Activated naive CD4-positive, alpha-beta T cell treated with anti-CD3 and anti-CD28 coated beads, Interleukin-2, amount 10 ng/mL, durations not matched to agents 7 days and 5 days (primary cell): ENCODE measurements at regions not wholly inside any gene's neighbourhood (a gene's known extent, or its start where the extent isn't known, plus 50 kb on each side); places are given as distances from the start of the nearest gene placed in this dataset.

Experiments used
- CTCF ChIA-PET: fragments of 350-600 bp; sonication (Branson Sonifier 250); formaldehyde crosslinking; loops from one replicate; lab custom pipeline; 2021; ENCODE audit warnings: antibody characterized with exemption; lab: Charles Lee
- DNase-seq: peaks from one replicate; pipeline ENCODE4 v3.0.0-alpha.2; 2020
- H3K27ac Mint-ChIP-seq: one replicate; pipeline ENCODE4 v1.8.0; 2021; ENCODE audit warnings: mild to moderate bottlenecking, moderate library complexity, mixed read lengths
- H3K27me3 Mint-ChIP-seq: one replicate; pipeline ENCODE4 v1.8.0; 2021; ENCODE audit warnings: mild to moderate bottlenecking, mixed read lengths
- H3K36me3 Mint-ChIP-seq: one replicate; pipeline ENCODE4 v1.8.0; 2021; ENCODE audit warnings: mixed read lengths
- H3K4me1 Mint-ChIP-seq: one replicate; pipeline ENCODE4 v1.8.0; 2021; ENCODE audit warnings: mixed read lengths
- H3K4me3 Mint-ChIP-seq: one replicate; pipeline ENCODE4 v1.8.0; 2021; ENCODE audit warnings: mild to moderate bottlenecking, moderate library complexity, mixed read lengths
- H3K9me3 Mint-ChIP-seq: one replicate; pipeline ENCODE4 v1.8.0; 2021; ENCODE audit warnings: mixed read lengths

- no peaks in the 10 kb centered on the region for H3K9me3 Mint-ChIP-seq
Measured at GRCh38 chr3:66795365-66795764, 202.7 kb upstream of the KBTBD8 start.

GRCh38 chr3:66796343-66796742 is 201.8 kb upstream of the KBTBD8 start:
- CTCF ChIA-PET: no interaction called here
- H3K4me1 Mint-ChIP-seq: no peaks in the 10 kb centered on the region
- no peaks in the 10 kb centered on the region for H3K36me3 Mint-ChIP-seq
- H3K4me3 Mint-ChIP-seq: no peak overlapping the region
- no peak for DNase-seq
- H3K9me3 Mint-ChIP-seq: no peaks in the 10 kb centered on the region
- no peak overlapping the region for H3K27ac Mint-ChIP-seq
- H3K27me3 Mint-ChIP-seq: peaks cover 28% of the 10 kb centered on the region

More at GRCh38 chr3:66795365-66795764, 202.7 kb upstream of the KBTBD8 start:
- H3K27me3 Mint-ChIP-seq: peaks cover 31% of the 10 kb centered on the region
- DNase-seq: no peak
- no peaks in the 10 kb centered on the region for H3K36me3 Mint-ChIP-seq
- no peak overlapping the region for H3K27ac Mint-ChIP-seq
- no peak overlapping the region for H3K4me3 Mint-ChIP-seq
- CTCF ChIA-PET: interaction anchor here (1.2 kb wide), 1 partner anchor 20 kb away, joined by 3 read pairs; no protein-coding TSS in a partner anchor
- no peaks in the 10 kb centered on the region for H3K4me1 Mint-ChIP-seq

- CTCF ChIA-PET: no interaction called here
- H3K9me3 Mint-ChIP-seq: no peaks in the 10 kb centered on the region
- H3K4me1 Mint-ChIP-seq: no peaks in the 10 kb centered on the region
- H3K36me3 Mint-ChIP-seq: no peaks in the 10 kb centered on the region
- H3K4me3 Mint-ChIP-seq: no peak overlapping the region
- DNase-seq: no peak
- no peak overlapping the region for H3K27ac Mint-ChIP-seq
- H3K27me3 Mint-ChIP-seq: peaks cover 20% of the 10 kb centered on the region
Measured at GRCh38 chr3:66797889-66798560, 200.1 kb upstream of the KBTBD8 start.

DNA sequence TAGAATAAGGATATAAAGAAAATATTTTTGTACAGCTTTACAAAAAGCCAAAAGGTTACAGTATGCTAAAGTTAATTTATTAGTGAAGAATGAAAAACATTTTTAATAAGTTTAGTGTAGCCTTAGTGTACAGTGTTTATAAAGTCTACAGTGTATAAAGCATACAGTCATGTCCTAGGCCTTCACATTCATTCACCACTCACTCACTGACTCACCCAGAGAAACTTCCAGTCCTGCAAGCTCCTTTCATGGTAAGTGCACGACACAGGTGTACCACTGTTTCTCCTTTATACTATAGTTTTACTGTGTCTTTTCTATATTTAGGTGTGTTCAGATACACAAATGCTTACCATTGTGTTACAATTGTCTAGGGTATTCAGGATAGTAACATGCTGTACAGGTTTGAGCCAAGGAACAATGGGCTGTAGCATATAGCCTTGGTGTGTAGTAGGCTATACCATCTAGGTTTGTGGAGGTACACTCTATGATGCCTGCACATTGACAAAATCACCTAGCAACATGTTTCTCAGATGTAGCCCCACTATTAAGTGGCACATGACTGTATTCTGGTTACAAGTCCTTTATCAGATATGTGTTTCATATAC is 197.1 kb upstream of the KBTBD8 start:
- no peak overlapping the region for H3K4me3 Mint-ChIP-seq
- H3K4me1 Mint-ChIP-seq: peaks cover 4% of the 10 kb centered on the region
- H3K36me3 Mint-ChIP-seq: no peaks in the 10 kb centered on the region
- CTCF ChIA-PET: interaction anchor here (1.3 to 1.6 kb wide), 2 partner anchors 14 to 547 kb away, joined by 4 read pairs; no protein-coding TSS in a partner anchor
- no peaks in the 10 kb centered on the region for H3K9me3 Mint-ChIP-seq
- no peak for DNase-seq
- no peak overlapping the region for H3K27ac Mint-ChIP-seq
- peaks cover 20% of the 10 kb centered on the region for H3K27me3 Mint-ChIP-seq

- CTCF ChIA-PET: interaction anchor here (1.1 to 4.0 kb wide), 4 partner anchors 11 to 19 kb away, joined by 3 to 17 read pairs (median 3); no protein-coding TSS in a partner anchor
- no peaks in the 10 kb centered on the region for H3K36me3 Mint-ChIP-seq
- DNase-seq: no peak
- H3K9me3 Mint-ChIP-seq: no peaks in the 10 kb centered on the region
- H3K27ac Mint-ChIP-seq: no peak overlapping the region
- H3K27me3 Mint-ChIP-seq: peaks cover 12% of the 10 kb centered on the region
- H3K4me1 Mint-ChIP-seq: peaks cover 4% of the 10 kb centered on the region
- no peak overlapping the region for H3K4me3 Mint-ChIP-seq
Measured at GRCh38 chr3:66803206-66803605, 194.9 kb upstream of the KBTBD8 start.

- Mint-ChIP-seq H3K27me3 (peaks cover 7% of the 10 kb centered on the region), H3K27ac (no peak overlapping the region), H3K4me1 (peaks cover 4% of the 10 kb centered on the region), H3K4me3 (no peak overlapping the region), H3K9me3 (no peaks in the 10 kb centered on the region), H3K36me3 (no peaks in the 10 kb centered on the region)
- no peak for DNase-seq
- CTCF ChIA-PET: interaction anchor here (1.1 to 4.0 kb wide), 4 partner anchors 10 to 18 kb away, joined by 3 to 17 read pairs (median 3); no protein-coding TSS in a partner anchor
Measured at GRCh38 chr3:66803721-66804695, 194.1 kb upstream of the KBTBD8 start.

- H3K36me3 Mint-ChIP-seq: no peaks in the 10 kb centered on the region
- no peak overlapping the region for H3K27ac Mint-ChIP-seq
- no peak overlapping the region for H3K4me3 Mint-ChIP-seq
- H3K27me3 Mint-ChIP-seq: no peaks in the 10 kb centered on the region
- no peaks in the 10 kb centered on the region for H3K9me3 Mint-ChIP-seq
- DNase-seq: no peak
- H3K4me1 Mint-ChIP-seq: peaks cover 4% of the 10 kb centered on the region
- CTCF ChIA-PET: interaction anchor here (0.6 to 2.1 kb wide), 4 partner anchors 13 to 531 kb away, joined by 3 to 6 read pairs (median 4); no protein-coding TSS in a partner anchor
Measured at GRCh38 chr3:66808891-66809594, 189.1 kb upstream of the KBTBD8 start.

DNA sequence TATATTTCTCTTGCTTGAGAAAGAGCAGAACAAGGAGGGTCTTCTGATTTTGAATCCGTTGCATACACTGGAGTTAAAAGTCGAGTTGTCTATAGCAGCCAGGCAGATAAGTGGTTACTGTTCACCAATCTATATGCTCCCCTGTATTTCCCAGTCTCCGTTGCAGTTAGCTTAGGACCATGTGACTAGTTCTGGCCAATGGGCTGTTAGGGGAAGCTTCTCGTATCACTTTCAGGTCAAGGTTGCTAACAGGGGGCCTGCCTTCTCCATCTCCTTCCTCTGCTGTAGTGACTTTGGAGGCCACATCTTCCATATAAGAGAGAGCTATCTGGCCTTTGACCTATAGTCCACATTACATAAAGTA is 188.5 kb upstream of the KBTBD8 start:
- Mint-ChIP-seq H3K27me3 (no peaks in the 10 kb centered on the region), H3K4me1 (no peaks in the 10 kb centered on the region), H3K9me3 (no peaks in the 10 kb centered on the region), H3K36me3 (no peaks in the 10 kb centered on the region), H3K4me3 (no peak overlapping the region), H3K27ac (no peak overlapping the region)
- CTCF ChIA-PET: interaction anchor here (1.1 to 1.8 kb wide), 2 partner anchors 402 to 531 kb away, joined by 4 to 5 read pairs; no protein-coding TSS in a partner anchor
- DNase-seq: no peak

GRCh38 chr3:66812136-66812535 is 186.0 kb upstream of the KBTBD8 start:
- H3K4me3 Mint-ChIP-seq: no peak overlapping the region
- H3K36me3 Mint-ChIP-seq: no peaks in the 10 kb centered on the region
- no peak for DNase-seq
- H3K27ac Mint-ChIP-seq: no peak overlapping the region
- CTCF ChIA-PET: interaction anchor here (0.7 to 1.6 kb wide), 3 partner anchors 404 to 535 kb away, joined by 3 to 7 read pairs (median 3); no protein-coding TSS in a partner anchor
- peaks cover 6% of the 10 kb centered on the region for H3K27me3 Mint-ChIP-seq
- no peaks in the 10 kb centered on the region for H3K4me1 Mint-ChIP-seq
- no peaks in the 10 kb centered on the region for H3K9me3 Mint-ChIP-seq

- H3K27ac Mint-ChIP-seq: no peak overlapping the region
- no peak overlapping the region for H3K4me3 Mint-ChIP-seq
- H3K27me3 Mint-ChIP-seq: peaks cover 6% of the 10 kb centered on the region
- H3K9me3 Mint-ChIP-seq: no peaks in the 10 kb centered on the region
- no peaks in the 10 kb centered on the region for H3K4me1 Mint-ChIP-seq
- CTCF ChIA-PET: interaction anchor here (0.7 to 1.6 kb wide), 2 partner anchors 405 to 536 kb away, joined by 3 to 7 read pairs; no protein-coding TSS in a partner anchor
- no peaks in the 10 kb centered on the region for H3K36me3 Mint-ChIP-seq
- no peak for DNase-seq
Measured at GRCh38 chr3:66812741-66813140, 185.4 kb upstream of the KBTBD8 start.

- CTCF ChIA-PET: interaction anchor here (0.6 to 4.8 kb wide), 14 partner anchors 12 to 565 kb away, joined by 3 to 27 read pairs (median 4); no protein-coding TSS in a partner anchor
- no peaks in the 10 kb centered on the region for H3K9me3 Mint-ChIP-seq
- no peak for DNase-seq
Measured at GRCh38 chr3:66816090-66816761, 181.9 kb upstream of the KBTBD8 start.

GRCh38 chr3:66817951-66818557 is 180.1 kb upstream of the KBTBD8 start:
- Mint-ChIP-seq H3K4me1 (no peaks in the 10 kb centered on the region), H3K9me3 (no peaks in the 10 kb centered on the region), H3K4me3 (no peak overlapping the region), H3K36me3 (no peaks in the 10 kb centered on the region), H3K27me3 (peaks cover 15% of the 10 kb centered on the region), H3K27ac (no peak overlapping the region)
- DNase-seq: no peak
- CTCF ChIA-PET: interaction anchor here (0.7 to 5.4 kb wide), 8 partner anchors 10 to 567 kb away, joined by 3 to 46 read pairs (median 4); no protein-coding TSS in a partner anchor

More at GRCh38 chr3:66816090-66816761, 181.9 kb upstream of the KBTBD8 start:
- H3K27ac Mint-ChIP-seq: no peak overlapping the region
- peaks cover 15% of the 10 kb centered on the region for H3K27me3 Mint-ChIP-seq
- no peaks in the 10 kb centered on the region for H3K36me3 Mint-ChIP-seq
- no peaks in the 10 kb centered on the region for H3K4me1 Mint-ChIP-seq
- H3K4me3 Mint-ChIP-seq: no peak overlapping the region
